ENCODE measurements at regions not wholly inside any gene's neighbourhood (a gene's known extent, or its start where the extent isn't known, plus 50 kb on each side); places are given as distances from the start of the nearest gene placed in this dataset.

- TF ChIP-seq CREB1 (IDR thresholded peaks at IDR 0.05) (0 out of 2 replicates have a peak, but pooled peaks have one; percentile 14), KDM4A (IDR thresholded peaks at IDR 0.05; ENCODE audit: low read depth, low read length, severe bottlenecking) (peak; percentile 85), POLR2A (IDR thresholded peaks at IDR 0.05; ENCODE audit: control extremely low read depth in 1 of 2, low read depth in 2 of 2, low read length in 2 of 2) (no peak), SIN3A (conservative IDR thresholded peaks at IDR 0.05 in 1 of 2, IDR thresholded peaks at IDR 0.05 in 1 of 2; ENCODE audit: low read depth in 1 of 2, low read length in 2 of 2) (peak; percentile 19 to 25; a peak in 1 of 4 replicates), MAX (IDR thresholded peaks at IDR 0.05) (no peak; the same call in 1 of the 2 replicates)
Observed at GRCh38 chr21:31558189-31558961, 101.1 kb upstream of the SOD1 start (continued).
